Astrocyte of the spinal cord (primary cell): ENCODE measurements at regions not wholly inside any gene's neighbourhood (a gene's known extent, or its start where the extent isn't known, plus 50 kb on each side); places are given as distances from the start of the nearest gene placed in this dataset.
"Not testable (repeated sequence)": the region's sequence is repeated elsewhere in the genome, so short reads cannot be mapped to it uniquely, and the experiment has no call there.

Source experiments
- DNase-seq: peaks from one replicate; pipeline ENCODE4 v3.0.0; 2011; ENCODE audit warnings: low read depth, low spot score
- H3K4me3 ChIP-seq: 2 replicates; pipeline ENCODE4 v1.5.1; 2011; ENCODE audit warnings: low read depth, mild to moderate bottlenecking, low read length, moderate library complexity
- CTCF ChIP-seq: IDR thresholded peaks from 2 replicates; pipeline ENCODE4 v1.5.1; 2012; ENCODE audit warnings: low read depth, mild to moderate bottlenecking, low read length, inconsistent platforms
- in situ Hi-C: cut with HindIII; loops from 2 replicates; pipeline ENCODE4 v1.10.0; 2017; ENCODE audit warnings: low sequenced_read_pairs

GRCh38 chr7:112540839-112541577 is 60.2 kb downstream of the LSMEM1 start:
- H3K4me3 ChIP-seq: no peak overlapping the region
- DNase-seq: no peak
- in situ Hi-C loops: no loop called here
- TF ChIP-seq CTCF: no peak

- in situ Hi-C loops: no loop called here
- no peak overlapping the region for H3K4me3 ChIP-seq
- TF ChIP-seq CTCF: no peak
- no peak for DNase-seq
Observed at GRCh38 chr7:112546723-112547513, 66.1 kb downstream of the LSMEM1 start.

GRCh38 chr7:112547916-112548315 is 67.1 kb downstream of the LSMEM1 start:
- DNase-seq: peak; percentile 58
- H3K4me3 ChIP-seq: no peak overlapping the region
- TF ChIP-seq CTCF: no peak
- in situ Hi-C loops: no loop called here

- in situ Hi-C loops: no loop called here
- no peak overlapping the region for H3K4me3 ChIP-seq
- DNase-seq: peak; percentile 72
- peak; percentile 93 for TF ChIP-seq CTCF
Observed at GRCh38 chr7:112550468-112551060, 69.8 kb downstream of the LSMEM1 start.

- in situ Hi-C loops: not testable (repeated sequence)
Observed at GRCh38 chr7:112551521-112551920, 70.7 kb downstream of the LSMEM1 start.

DNA sequence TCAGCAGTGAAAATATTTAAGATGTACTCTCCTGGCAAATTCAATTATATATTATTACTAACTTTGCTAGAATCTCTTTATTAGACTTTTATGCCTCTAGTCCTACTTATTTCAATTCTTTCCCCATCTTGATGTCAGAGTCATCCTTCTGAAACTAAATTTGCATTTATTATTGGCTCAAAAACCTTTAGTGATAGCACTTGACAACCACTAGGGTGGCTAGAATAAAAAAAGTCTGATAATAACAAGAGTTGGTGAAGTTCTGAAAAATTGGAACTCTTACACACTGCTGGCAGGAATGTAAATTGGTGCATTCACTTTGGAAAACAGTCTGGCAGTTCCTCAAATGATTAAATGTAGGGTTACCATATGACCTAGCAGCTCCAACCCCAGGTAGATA is 73.8 kb downstream of the LSMEM1 start:
- in situ Hi-C loops: no loop called here
- DNase-seq: no peak
- H3K4me3 ChIP-seq: no peak overlapping the region
- peak; percentile 8 for TF ChIP-seq CTCF

More at GRCh38 chr7:112551521-112551920, 70.7 kb downstream of the LSMEM1 start:
- not testable (repeated sequence) for DNase-seq, H3K4me3 ChIP-seq

- TF ChIP-seq CTCF: no peak
- no peak for DNase-seq
- in situ Hi-C loops: no loop called here
- H3K4me3 ChIP-seq: no peak overlapping the region
Observed at GRCh38 chr7:112556633-112557032, 75.8 kb downstream of the LSMEM1 start.
